ENCODE measurements at regions not wholly inside any gene's neighbourhood (a gene's known extent, or its start where the extent isn't known, plus 50 kb on each side); places are given as distances from the start of the nearest gene placed in this dataset.

- no peak for DNase-seq
- Histone ChIP-seq H3K4me1 (ENCODE audit: control insufficient read depth in 1 of 2, insufficient read depth in 2 of 2, low read length in 2 of 2) (no peaks in the 10 kb centered on the region), H3K4me3 (ENCODE audit: low read length in 2 of 2) (no peak overlapping the region), H3K27ac (ENCODE audit: low read depth in 1 of 2, low read length in 2 of 2) (no peak overlapping the region), H3K27me3 (ENCODE audit: control insufficient read depth in 1 of 2, insufficient read depth in 2 of 2, low read length in 1 of 2) (no peaks in the 10 kb centered on the region), H3K36me3 (ENCODE audit: control insufficient read depth in 1 of 2, insufficient read depth in 2 of 2, low read length in 1 of 2) (no peaks in the 10 kb centered on the region), H3K9me3 (ENCODE audit: control insufficient read depth, low read length) (peaks cover 1% of the 10 kb centered on the region)
- intact Hi-C loops (cut with DNase I), result no loop called here
- 79 to 85% methylated on average over 5 of the region's 5 CpGs for WGBS, 2 donors
- no peak for ATAC-seq (ENCODE audit: low FRiP score)
Observed at GRCh38 chr16:48936811-48937210, 326.8 kb upstream of the N4BP1 start.

- H3K4me1 ChIP-seq (ENCODE audit: control insufficient read depth in 1 of 2, insufficient read depth in 2 of 2, low read length in 2 of 2), result no peaks in the 10 kb centered on the region
- no peak overlapping the region for H3K27ac ChIP-seq (ENCODE audit: low read depth in 1 of 2, low read length in 2 of 2)
- WGBS, 2 donors, result 79 to 82% methylated on average over 9 of the region's 9 CpGs
- ATAC-seq (ENCODE audit: low FRiP score), result peak; percentile 25
- H3K36me3 ChIP-seq (ENCODE audit: control insufficient read depth in 1 of 2, insufficient read depth in 2 of 2, low read length in 1 of 2), result no peaks in the 10 kb centered on the region
- no peak overlapping the region for H3K4me3 ChIP-seq (ENCODE audit: low read length in 2 of 2)
- no peaks in the 10 kb centered on the region for H3K27me3 ChIP-seq (ENCODE audit: control insufficient read depth in 1 of 2, insufficient read depth in 2 of 2, low read length in 1 of 2)
- H3K9me3 ChIP-seq (ENCODE audit: control insufficient read depth, low read length), result no peaks in the 10 kb centered on the region
- intact Hi-C loops (cut with DNase I), result no loop called here
- no peak for DNase-seq
Observed at GRCh38 chr16:48932216-48932855, 322.4 kb upstream of the N4BP1 start.

- Histone ChIP-seq H3K27me3 (ENCODE audit: control insufficient read depth in 1 of 2, insufficient read depth in 2 of 2, low read length in 1 of 2) (no peaks in the 10 kb centered on the region), H3K4me1 (ENCODE audit: control insufficient read depth in 1 of 2, insufficient read depth in 2 of 2, low read length in 2 of 2) (no peaks in the 10 kb centered on the region), H3K27ac (ENCODE audit: low read depth in 1 of 2, low read length in 2 of 2) (no peak overlapping the region), H3K9me3 (ENCODE audit: control insufficient read depth, low read length) (no peaks in the 10 kb centered on the region), H3K36me3 (ENCODE audit: control insufficient read depth in 1 of 2, insufficient read depth in 2 of 2, low read length in 1 of 2) (no peaks in the 10 kb centered on the region), H3K4me3 (ENCODE audit: low read length in 2 of 2) (no peak overlapping the region)
- ATAC-seq (ENCODE audit: low FRiP score) (no peak), DNase-seq (no peak)
- intact Hi-C loops (cut with DNase I), result no loop called here
- 90 to 94% methylated on average over 4 of the region's 4 CpGs for WGBS, 2 donors
Observed at GRCh38 chr16:48930951-48931553, 321.1 kb upstream of the N4BP1 start.

GRCh38 chr16:48919791-48920190 lies 309.8 kb upstream of the N4BP1 start:
- H3K4me1 ChIP-seq (ENCODE audit: control insufficient read depth in 1 of 2, insufficient read depth in 2 of 2, low read length in 2 of 2), result no peaks in the 10 kb centered on the region
- DNase-seq, result no peak
- 90 to 91% methylated on average over 6 of the region's 6 CpGs for WGBS, 2 donors
- no peaks in the 10 kb centered on the region for H3K9me3 ChIP-seq (ENCODE audit: control insufficient read depth, low read length)
- intact Hi-C loops (cut with DNase I), result no loop called here
- no peak overlapping the region for H3K4me3 ChIP-seq (ENCODE audit: low read length in 2 of 2)
- no peak overlapping the region for H3K27ac ChIP-seq (ENCODE audit: low read depth in 1 of 2, low read length in 2 of 2)
- no peaks in the 10 kb centered on the region for H3K27me3 ChIP-seq (ENCODE audit: control insufficient read depth in 1 of 2, insufficient read depth in 2 of 2, low read length in 1 of 2)
- no peak for ATAC-seq (ENCODE audit: low FRiP score)
- no peaks in the 10 kb centered on the region for H3K36me3 ChIP-seq (ENCODE audit: control insufficient read depth in 1 of 2, insufficient read depth in 2 of 2, low read length in 1 of 2)

- intact Hi-C loops (cut with DNase I), result no loop called here
- Histone ChIP-seq H3K27me3 (ENCODE audit: control insufficient read depth in 1 of 2, insufficient read depth in 2 of 2, low read length in 1 of 2) (no peaks in the 10 kb centered on the region), H3K4me1 (ENCODE audit: control insufficient read depth in 1 of 2, insufficient read depth in 2 of 2, low read length in 2 of 2) (no peaks in the 10 kb centered on the region), H3K36me3 (ENCODE audit: control insufficient read depth in 1 of 2, insufficient read depth in 2 of 2, low read length in 1 of 2) (no peaks in the 10 kb centered on the region), H3K4me3 (ENCODE audit: low read length in 2 of 2) (no peak overlapping the region), H3K9me3 (ENCODE audit: control insufficient read depth, low read length) (no peaks in the 10 kb centered on the region), H3K27ac (ENCODE audit: low read depth in 1 of 2, low read length in 2 of 2) (no peak overlapping the region)
- ATAC-seq (ENCODE audit: low FRiP score) (no peak), DNase-seq (no peak)
- 69 to 72% methylated on average over 4 of the region's 4 CpGs for WGBS, 2 donors
Observed at GRCh38 chr16:48918520-48919258, 308.7 kb upstream of the N4BP1 start.

GRCh38 chr16:48916566-48916965 lies 306.6 kb upstream of the N4BP1 start:
- ATAC-seq (ENCODE audit: low FRiP score), result no peak

GRCh38 chr16:48914070-48914469 lies 304.1 kb upstream of the N4BP1 start:
- WGBS, 2 donors, result 62 to 70% methylated on average over 2 to 3 of the region's 3 CpGs
- ATAC-seq (ENCODE audit: low FRiP score) (no peak), DNase-seq (no peak)
- no peaks in the 10 kb centered on the region for H3K36me3 ChIP-seq (ENCODE audit: control insufficient read depth in 1 of 2, insufficient read depth in 2 of 2, low read length in 1 of 2)
- H3K27me3 ChIP-seq (ENCODE audit: control insufficient read depth in 1 of 2, insufficient read depth in 2 of 2, low read length in 1 of 2), result no peaks in the 10 kb centered on the region
- no peaks in the 10 kb centered on the region for H3K9me3 ChIP-seq (ENCODE audit: control insufficient read depth, low read length)
- H3K27ac ChIP-seq (ENCODE audit: low read depth in 1 of 2, low read length in 2 of 2), result no peak overlapping the region
- H3K4me3 ChIP-seq (ENCODE audit: low read length in 2 of 2), result no peak overlapping the region
- H3K4me1 ChIP-seq (ENCODE audit: control insufficient read depth in 1 of 2, insufficient read depth in 2 of 2, low read length in 2 of 2), result no peaks in the 10 kb centered on the region
- intact Hi-C loops (cut with DNase I), result no loop called here

More at GRCh38 chr16:48916566-48916965, 306.6 kb upstream of the N4BP1 start:
- intact Hi-C loops (cut with DNase I), result no loop called here
- H3K4me1 ChIP-seq (ENCODE audit: control insufficient read depth in 1 of 2, insufficient read depth in 2 of 2, low read length in 2 of 2), result no peaks in the 10 kb centered on the region
- 19 to 34% methylated on average over 1 of the region's 1 CpG for WGBS, 2 donors
- no peak for DNase-seq
- no peaks in the 10 kb centered on the region for H3K36me3 ChIP-seq (ENCODE audit: control insufficient read depth in 1 of 2, insufficient read depth in 2 of 2, low read length in 1 of 2)
- H3K9me3 ChIP-seq (ENCODE audit: control insufficient read depth, low read length), result no peaks in the 10 kb centered on the region
- H3K27me3 ChIP-seq (ENCODE audit: control insufficient read depth in 1 of 2, insufficient read depth in 2 of 2, low read length in 1 of 2), result no peaks in the 10 kb centered on the region
- H3K4me3 ChIP-seq (ENCODE audit: low read length in 2 of 2), result no peak overlapping the region
- H3K27ac ChIP-seq (ENCODE audit: low read depth in 1 of 2, low read length in 2 of 2), result no peak overlapping the region

GRCh38 chr16:48913384-48913783 lies 303.4 kb upstream of the N4BP1 start:
- Histone ChIP-seq H3K27me3 (ENCODE audit: control insufficient read depth in 1 of 2, insufficient read depth in 2 of 2, low read length in 1 of 2) (no peaks in the 10 kb centered on the region), H3K9me3 (ENCODE audit: control insufficient read depth, low read length) (no peaks in the 10 kb centered on the region), H3K4me3 (ENCODE audit: low read length in 2 of 2) (no peak overlapping the region), H3K4me1 (ENCODE audit: control insufficient read depth in 1 of 2, insufficient read depth in 2 of 2, low read length in 2 of 2) (no peaks in the 10 kb centered on the region), H3K36me3 (ENCODE audit: control insufficient read depth in 1 of 2, insufficient read depth in 2 of 2, low read length in 1 of 2) (no peaks in the 10 kb centered on the region), H3K27ac (ENCODE audit: low read depth in 1 of 2, low read length in 2 of 2) (no peak overlapping the region)
- intact Hi-C loops (cut with DNase I), result no loop called here
- no peak for ATAC-seq (ENCODE audit: low FRiP score)
- no peak for DNase-seq
- 71 to 72% methylated on average over 4 of the region's 4 CpGs for WGBS, 2 donors

GRCh38 chr16:48912360-48912759 lies 302.4 kb upstream of the N4BP1 start:
- no peaks in the 10 kb centered on the region for H3K9me3 ChIP-seq (ENCODE audit: control insufficient read depth, low read length)
- no peak overlapping the region for H3K4me3 ChIP-seq (ENCODE audit: low read length in 2 of 2)
- H3K36me3 ChIP-seq (ENCODE audit: control insufficient read depth in 1 of 2, insufficient read depth in 2 of 2, low read length in 1 of 2), result no peaks in the 10 kb centered on the region
- H3K27me3 ChIP-seq (ENCODE audit: control insufficient read depth in 1 of 2, insufficient read depth in 2 of 2, low read length in 1 of 2), result no peaks in the 10 kb centered on the region
- ATAC-seq (ENCODE audit: low FRiP score) (no peak), DNase-seq (no peak)
- H3K4me1 ChIP-seq (ENCODE audit: control insufficient read depth in 1 of 2, insufficient read depth in 2 of 2, low read length in 2 of 2), result no peaks in the 10 kb centered on the region
- intact Hi-C loops (cut with DNase I), result no loop called here
- no peak overlapping the region for H3K27ac ChIP-seq (ENCODE audit: low read depth in 1 of 2, low read length in 2 of 2)
- WGBS, 2 donors, result 50 to 52% methylated on average over 3 of the region's 3 CpGs

Data from aorta (tissue), 5 donors.